GM12874 (cell line): ENCODE measurements at regions not wholly inside any gene's neighbourhood (a gene's known extent, or its start where the extent isn't known, plus 50 kb on each side); places are given as distances from the start of the nearest gene placed in this dataset.

ENCODE experiments used
- CTCF ChIP-seq: IDR thresholded peaks from 2 replicates; pipeline ENCODE4 v1.5.1; 2011; ENCODE audit warnings: low read depth, mild to moderate bottlenecking, control low read depth, low read length, moderate library complexity; ENCODE audit not compliant: insufficient read depth

- TF ChIP-seq CTCF: no peak
These were observed 292.3 kb upstream of the IRX4 start for GRCh38 chr5:2175041-2175440.

- TF ChIP-seq CTCF: no peak
These were observed 291.8 kb upstream of the IRX4 start for GRCh38 chr5:2174538-2174937.

- no peak for TF ChIP-seq CTCF
These were observed 290.6 kb upstream of the IRX4 start for GRCh38 chr5:2173151-2173834.

- TF ChIP-seq CTCF: no peak
These were observed 289.7 kb upstream of the IRX4 start for GRCh38 chr5:2172471-2172870.

- TF ChIP-seq CTCF: no peak
These were observed 288.0 kb upstream of the IRX4 start for GRCh38 chr5:2170761-2171160.

GRCh38 chr5:2169850-2170760 is 287.4 kb upstream of the IRX4 start:
- no peak for TF ChIP-seq CTCF

- TF ChIP-seq CTCF: no peak
These were observed 286.7 kb upstream of the IRX4 start for GRCh38 chr5:2169430-2169808.
